CD4-positive, alpha-beta memory T cell (primary cell): ENCODE measurements at regions not wholly inside any gene's neighbourhood (a gene's known extent, or its start where the extent isn't known, plus 50 kb on each side); places are given as distances from the start of the nearest gene placed in this dataset.
A peak's percentile ranks its signal among the peaks of the same experiment; 100 is the strongest.

ENCODE experiments used
- CTCF ChIA-PET: fragments of 350-600 bp; sonication (Branson Sonifier 250); formaldehyde crosslinking; loops from one replicate; lab custom pipeline; 2021; ENCODE audit warnings: inconsistent platforms; ENCODE audit not compliant: partially characterized antibody; lab: Charles Lee
- POLR2A ChIA-PET: fragments of 350-600 bp; sonication (Branson Sonifier 250); formaldehyde crosslinking; loops from one replicate; lab custom pipeline; 2021; ENCODE audit not compliant: partially characterized antibody; lab: Charles Lee
- DNase-seq, 5 donors: peaks; one replicate each; pipeline versions ENCODE4 v3.0.0 to v3.0.0-alpha.2; 2020 to 2022; ENCODE audit warnings: mixed read lengths in 1 of 5
- H3K27ac ChIP-seq: one replicate; pipeline ENCODE4 v1.7.0; 2013; ENCODE audit warnings: low read depth, low read length
- H3K27me3 ChIP-seq: 2 replicates; pipeline ENCODE4 v1.7.0; 2013; ENCODE audit warnings: mild to moderate bottlenecking, low read length, moderate library complexity; ENCODE audit not compliant: insufficient read depth
- H3K36me3 ChIP-seq: 2 replicates; pipeline ENCODE4 v1.7.0; 2013; ENCODE audit warnings: mild to moderate bottlenecking, low read length, moderate library complexity; ENCODE audit not compliant: insufficient read depth
- H3K4me1 ChIP-seq: 2 replicates; pipeline ENCODE4 v1.7.0; 2013; ENCODE audit warnings: mild to moderate bottlenecking, low read length, moderate library complexity; ENCODE audit not compliant: insufficient read depth
- H3K4me3 ChIP-seq, 2 donors: one replicate each; pipeline ENCODE4 v1.7.0; 2013; ENCODE audit warnings: low read length in 2 of 2, mild to moderate bottlenecking in 1 of 2
- H3K9me3 ChIP-seq, 2 donors: one replicate each; pipeline ENCODE4 v1.7.0; 2013; ENCODE audit warnings: low read length in 2 of 2, control low read depth in 1 of 2; ENCODE audit not compliant: control insufficient read depth in 1 of 2
- H3K27ac Mint-ChIP-seq, 7 donors: one replicate each; pipeline ENCODE4 v1.8.0; 2020 to 2021; ENCODE audit warnings: mixed read lengths in 7 of 7, mild to moderate bottlenecking in 6 of 7, inconsistent platforms in 3 of 7, moderate library complexity in 3 of 7
- H3K27me3 Mint-ChIP-seq, 2 donors: one replicate each; pipeline ENCODE4 v1.8.0; 2020 to 2021; ENCODE audit warnings: mixed read lengths in 2 of 2
- H3K36me3 Mint-ChIP-seq, 2 donors: one replicate each; pipeline ENCODE4 v1.8.0; 2020 to 2021; ENCODE audit warnings: mixed read lengths in 2 of 2, inconsistent platforms in 1 of 2, mild to moderate bottlenecking in 1 of 2
- H3K4me1 Mint-ChIP-seq, 4 donors: one replicate each; pipeline ENCODE4 v1.8.0; 2020 to 2021; ENCODE audit warnings: mixed read lengths in 4 of 4, mild to moderate bottlenecking in 1 of 4
- H3K4me3 Mint-ChIP-seq, 8 donors: one replicate each; pipeline ENCODE4 v1.8.0; 2020 to 2021; ENCODE audit warnings: mixed read lengths in 8 of 8, mild to moderate bottlenecking in 7 of 8, moderate library complexity in 6 of 8, inconsistent platforms in 3 of 8
- H3K9me3 Mint-ChIP-seq, 8 donors: one replicate each; pipeline ENCODE4 v1.8.0; 2020 to 2021; ENCODE audit warnings: mixed read lengths in 8 of 8, mild to moderate bottlenecking in 5 of 8, inconsistent platforms in 3 of 8, moderate library complexity in 1 of 8
- intact Hi-C: fragments of 100-400 bp; cut with micrococcal nuclease; formaldehyde crosslinking; loops from one replicate; pipeline ENCODE4 v1.15.1; 2023

DNA sequence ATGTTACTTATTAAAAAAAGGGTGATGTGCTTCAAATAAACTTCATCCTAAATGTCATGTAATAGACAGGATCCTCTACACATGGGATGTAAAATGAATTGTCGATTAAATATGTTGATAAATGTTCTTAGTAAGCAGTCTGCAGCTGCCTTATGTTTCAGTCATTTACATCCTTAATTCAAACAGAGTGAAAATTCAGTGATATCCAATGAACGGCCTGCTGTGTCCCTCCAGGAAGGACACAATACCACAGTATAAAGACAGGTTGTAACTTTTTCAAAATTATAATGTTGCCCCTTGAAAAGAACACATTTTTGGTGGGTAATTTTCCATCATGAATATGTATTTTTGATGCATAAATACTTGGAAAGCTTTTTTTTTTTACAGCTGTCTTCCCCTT is 266.5 kb upstream of the SEMA3A start:
- Histone ChIP-seq H3K4me1 (no peaks in the 10 kb centered on the region), H3K27me3 (no peaks in the 10 kb centered on the region), H3K27ac (no peak overlapping the region), H3K9me3 (no peaks in the 10 kb centered on the region), H3K4me3 (no peak overlapping the region), H3K36me3 (no peaks in the 10 kb centered on the region)
- H3K36me3 Mint-ChIP-seq, result no peaks in the 10 kb centered on the region
- H3K4me3 Mint-ChIP-seq, result no peak overlapping the region
- intact Hi-C loops, result no loop called here
- H3K9me3 Mint-ChIP-seq, result peaks cover 0 to 5% (median 1%) of the 10 kb centered on the region in 8 donors
- ChIA-PET CTCF (no interaction called here), POLR2A (no interaction called here)
- no peaks in the 10 kb centered on the region for H3K4me1 Mint-ChIP-seq
- H3K27ac Mint-ChIP-seq, result no peak overlapping the region
- H3K27me3 Mint-ChIP-seq, result no peaks in the 10 kb centered on the region
- no peak for DNase-seq

- DNase-seq, result no peak
- no peak overlapping the region for H3K4me3 ChIP-seq
- no peaks in the 10 kb centered on the region for H3K27me3 ChIP-seq
- no peaks in the 10 kb centered on the region for H3K4me1 ChIP-seq
- H3K9me3 Mint-ChIP-seq, result peaks cover 0 to 2% (median 0%) of the 10 kb centered on the region in 8 donors
- intact Hi-C loops, result loop anchor here (5.0 kb wide), 1 partner anchor 478 kb away; no protein-coding TSS in a partner anchor
- no peaks in the 10 kb centered on the region for H3K36me3 Mint-ChIP-seq
- H3K4me1 Mint-ChIP-seq, result no peaks in the 10 kb centered on the region
- H3K36me3 ChIP-seq, result no peaks in the 10 kb centered on the region
- CTCF ChIA-PET, result no interaction called here
- H3K4me3 Mint-ChIP-seq, result no peak overlapping the region
- POLR2A ChIA-PET, result no interaction called here
- no peaks in the 10 kb centered on the region for H3K9me3 ChIP-seq
- no peaks in the 10 kb centered on the region for H3K27me3 Mint-ChIP-seq
- H3K27ac Mint-ChIP-seq, result no peak overlapping the region
- no peak overlapping the region for H3K27ac ChIP-seq
These were observed 261.2 kb upstream of the SEMA3A start for GRCh38 chr7:84455788-84456187.

- Mint-ChIP-seq H3K27me3 (no peaks in the 10 kb centered on the region), H3K4me3 (no peak overlapping the region), H3K36me3 (no peaks in the 10 kb centered on the region), H3K27ac (no peak overlapping the region), H3K9me3 (peaks cover 0 to 4% (median 0%) of the 10 kb centered on the region in 8 donors), H3K4me1 (no peaks in the 10 kb centered on the region)
- no peaks in the 10 kb centered on the region for H3K36me3 ChIP-seq
- H3K4me1 ChIP-seq, result no peaks in the 10 kb centered on the region
- POLR2A ChIA-PET, result no interaction called here
- no peaks in the 10 kb centered on the region for H3K9me3 ChIP-seq
- no peak overlapping the region for H3K27ac ChIP-seq
- CTCF ChIA-PET, result no interaction called here
- no peak overlapping the region for H3K4me3 ChIP-seq
- no peaks in the 10 kb centered on the region for H3K27me3 ChIP-seq
- intact Hi-C loops, result no loop called here
- DNase-seq, result no peak
These were observed 259.8 kb upstream of the SEMA3A start for GRCh38 chr7:84454174-84454959.

- CTCF ChIA-PET, result no interaction called here
These were observed 258.0 kb upstream of the SEMA3A start for GRCh38 chr7:84452618-84453017.

DNA sequence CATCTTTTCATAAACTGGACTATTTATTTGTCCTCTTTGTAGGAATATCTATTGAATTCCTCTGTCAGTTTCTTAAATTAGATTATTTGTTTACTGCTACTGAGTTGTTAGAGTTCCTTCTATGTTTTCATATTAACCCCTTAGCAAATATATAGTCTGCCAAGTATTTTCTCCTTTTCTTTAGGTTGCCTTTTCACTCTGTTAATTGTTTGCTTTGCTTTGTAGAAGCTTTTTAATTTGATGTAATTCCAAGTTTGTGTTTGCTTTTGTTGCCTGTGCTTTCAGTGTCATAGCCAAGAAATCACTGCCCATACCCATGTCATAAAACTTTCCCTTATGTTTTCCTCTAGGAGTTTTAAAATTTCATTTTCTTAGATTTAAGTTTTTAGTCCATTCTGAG is 256.2 kb upstream of the SEMA3A start:
- Mint-ChIP-seq H3K4me3 (no peak overlapping the region), H3K27me3 (no peaks in the 10 kb centered on the region), H3K4me1 (no peaks in the 10 kb centered on the region), H3K9me3 (peaks cover 0 to 9% (median 0%) of the 10 kb centered on the region in 8 donors), H3K36me3 (no peaks in the 10 kb centered on the region), H3K27ac (no peak overlapping the region)
- POLR2A ChIA-PET, result no interaction called here
- H3K9me3 ChIP-seq, result no peaks in the 10 kb centered on the region
- CTCF ChIA-PET, result no interaction called here
- no peaks in the 10 kb centered on the region for H3K27me3 ChIP-seq
- H3K27ac ChIP-seq, result no peak overlapping the region
- no peak for DNase-seq
- no peaks in the 10 kb centered on the region for H3K4me1 ChIP-seq
- no peak overlapping the region for H3K4me3 ChIP-seq
- intact Hi-C loops, result no loop called here
- no peaks in the 10 kb centered on the region for H3K36me3 ChIP-seq

More at GRCh38 chr7:84452618-84453017, 258.0 kb upstream of the SEMA3A start:
- Mint-ChIP-seq H3K27me3 (no peaks in the 10 kb centered on the region), H3K9me3 (peaks cover 0 to 4% (median 0%) of the 10 kb centered on the region in 8 donors), H3K36me3 (no peaks in the 10 kb centered on the region), H3K27ac (no peak overlapping the region), H3K4me3 (no peak overlapping the region), H3K4me1 (no peaks in the 10 kb centered on the region)
- intact Hi-C loops, result no loop called here
- Histone ChIP-seq H3K4me1 (no peaks in the 10 kb centered on the region), H3K4me3 (no peak overlapping the region), H3K9me3 (no peaks in the 10 kb centered on the region), H3K27me3 (no peaks in the 10 kb centered on the region), H3K36me3 (no peaks in the 10 kb centered on the region), H3K27ac (no peak overlapping the region)
- POLR2A ChIA-PET, result no interaction called here
- no peak for DNase-seq

DNA sequence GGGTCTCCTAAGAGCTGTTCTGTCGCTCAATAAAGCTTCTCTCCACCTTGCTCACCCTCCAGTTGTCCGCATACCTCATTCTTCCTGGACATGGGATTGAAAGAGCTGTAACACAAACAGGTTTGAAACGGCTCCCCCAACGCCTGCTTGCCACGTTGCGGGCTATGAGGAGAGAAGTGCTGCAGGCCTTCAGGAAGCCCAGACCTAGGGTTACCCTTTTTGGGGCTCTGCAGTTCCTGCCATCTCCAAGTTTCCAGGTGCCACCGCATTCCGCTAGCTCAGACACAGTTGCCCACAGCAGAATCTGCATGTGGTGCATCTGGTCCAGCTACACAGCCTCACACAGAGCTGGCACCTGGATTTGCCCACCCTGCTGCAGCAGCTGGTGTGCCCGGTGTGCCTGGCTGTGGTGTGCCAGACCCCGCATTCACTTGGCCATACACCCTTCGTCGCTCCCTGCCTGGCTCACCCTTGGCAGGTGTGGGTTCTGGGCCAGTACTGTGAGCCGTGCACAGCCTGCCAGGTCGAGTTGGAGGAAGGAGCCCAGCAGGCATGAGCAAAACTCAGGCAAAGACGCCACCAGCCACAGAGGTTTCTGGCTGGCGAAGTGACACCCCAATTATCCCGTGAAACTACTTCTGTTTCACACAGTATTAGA is 253.2 kb upstream of the SEMA3A start:
- Mint-ChIP-seq H3K9me3 (peaks cover 0 to 12% (median 1%) of the 10 kb centered on the region in 8 donors), H3K27ac (no peak overlapping the region), H3K36me3 (no peaks in the 10 kb centered on the region), H3K27me3 (no peaks in the 10 kb centered on the region), H3K4me1 (no peaks in the 10 kb centered on the region), H3K4me3 (no peak overlapping the region)
- no peaks in the 10 kb centered on the region for H3K36me3 ChIP-seq
- no peak overlapping the region for H3K27ac ChIP-seq
- H3K4me1 ChIP-seq, result no peaks in the 10 kb centered on the region
- no peaks in the 10 kb centered on the region for H3K9me3 ChIP-seq
- CTCF ChIA-PET, result no interaction called here
- intact Hi-C loops, result no loop called here
- no peaks in the 10 kb centered on the region for H3K27me3 ChIP-seq
- DNase-seq, result no peak
- POLR2A ChIA-PET, result no interaction called here
- H3K4me3 ChIP-seq, result no peak overlapping the region

DNA sequence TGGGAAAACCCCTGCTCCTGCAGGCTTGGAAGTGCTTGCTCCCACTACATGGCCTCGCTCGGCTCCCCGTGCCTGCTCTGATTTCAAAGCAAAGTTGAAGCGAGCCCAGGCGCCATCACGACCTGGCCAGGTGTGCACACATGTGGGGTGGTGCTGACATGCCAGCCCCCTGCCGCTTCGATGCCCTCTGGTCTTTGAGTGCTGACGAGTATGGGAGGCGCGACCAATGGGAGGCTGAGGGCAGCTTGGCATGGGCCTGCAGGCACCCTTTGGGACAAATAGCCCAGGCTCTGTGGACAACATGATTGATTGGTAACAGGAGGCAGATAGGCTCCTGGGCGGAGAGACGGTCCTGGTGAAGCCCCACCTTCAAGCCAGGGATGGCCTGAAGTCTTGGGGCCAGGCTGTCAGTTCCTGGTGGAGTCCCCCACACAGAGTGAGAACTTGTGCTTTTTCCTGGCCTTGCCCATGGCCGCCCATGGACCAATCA is 252.4 kb upstream of the SEMA3A start:
- DNase-seq, result peak in 1 of 5 donors; percentile 34
- no peak overlapping the region for H3K4me3 Mint-ChIP-seq
- H3K36me3 ChIP-seq, result no peaks in the 10 kb centered on the region
- no peaks in the 10 kb centered on the region for H3K4me1 ChIP-seq
- no peak overlapping the region for H3K27ac Mint-ChIP-seq
- ChIA-PET CTCF (no interaction called here), POLR2A (no interaction called here)
- H3K9me3 ChIP-seq, result no peaks in the 10 kb centered on the region
- H3K4me3 ChIP-seq, result no peak overlapping the region
- no peak overlapping the region for H3K27ac ChIP-seq
- H3K27me3 ChIP-seq, result no peaks in the 10 kb centered on the region
- H3K27me3 Mint-ChIP-seq, result no peaks in the 10 kb centered on the region
- no peaks in the 10 kb centered on the region for H3K36me3 Mint-ChIP-seq
- no peaks in the 10 kb centered on the region for H3K4me1 Mint-ChIP-seq
- peaks cover 0 to 13% (median 2%) of the 10 kb centered on the region in 8 donors for H3K9me3 Mint-ChIP-seq
- intact Hi-C loops, result no loop called here
